Adipocyte (in vitro differentiated cells): ENCODE measurements at regions not wholly inside any gene's neighbourhood (a gene's known extent, or its start where the extent isn't known, plus 50 kb on each side); places are given as distances from the start of the nearest gene placed in this dataset.
A peak's percentile ranks its signal among the peaks of the same experiment; 100 is the strongest.
"Not testable (repeated sequence)": the region's sequence is repeated elsewhere in the genome, so short reads cannot be mapped to it uniquely, and the experiment has no call there.

Experiments used
- DNase-seq: peaks from one replicate; pipeline ENCODE4 v3.0.0-alpha.2; 2015; ENCODE audit warnings: low read depth
- H3K27me3 ChIP-seq: replicated peaks from 2 replicates; pipeline ENCODE4 v1.7.0; 2013; ENCODE audit warnings: mild to moderate bottlenecking, low read length, moderate library complexity; ENCODE audit not compliant: control insufficient read depth, insufficient read depth
- H3K36me3 ChIP-seq: 2 replicates; pipeline ENCODE4 v1.7.0; 2013; ENCODE audit warnings: low read length, mild to moderate bottlenecking, moderate library complexity; ENCODE audit not compliant: control insufficient read depth, insufficient read depth, severe bottlenecking
- H3K4me1 ChIP-seq: 2 replicates; pipeline ENCODE4 v1.7.0; 2013; ENCODE audit warnings: mild to moderate bottlenecking, low read length, moderate library complexity; ENCODE audit not compliant: control insufficient read depth, insufficient read depth
- H3K4me3 ChIP-seq: 2 replicates; pipeline ENCODE4 v1.7.0; 2013; ENCODE audit warnings: mild to moderate bottlenecking, low read length, moderate library complexity
- H3K9ac ChIP-seq: 2 replicates; pipeline ENCODE4 v1.7.0; 2013; ENCODE audit warnings: mild to moderate bottlenecking, low read length, moderate library complexity
- H3K9me3 ChIP-seq: 2 replicates; pipeline ENCODE4 v1.7.0; 2013; ENCODE audit warnings: mild to moderate bottlenecking, low read length, moderate library complexity; ENCODE audit not compliant: control insufficient read depth

- DNase-seq = no peak
- peaks cover under 1% of the 10 kb centered on the region for H3K4me1 ChIP-seq
- H3K9ac ChIP-seq = no peak overlapping the region
- no peaks in the 10 kb centered on the region for H3K36me3 ChIP-seq
- H3K4me3 ChIP-seq = no peak overlapping the region
- no peaks in the 10 kb centered on the region for H3K27me3 ChIP-seq
- peaks cover 19% of the 10 kb centered on the region for H3K9me3 ChIP-seq
These were observed 202.8 kb upstream of the KCND2 start for GRCh38 chr7:120070201-120070600.

GRCh38 chr7:120077777-120078176, 195.2 kb upstream of the KCND2 start:
- peaks cover 3% of the 10 kb centered on the region for H3K4me1 ChIP-seq

GRCh38 chr7:120079022-120079421, 194.0 kb upstream of the KCND2 start:
- Histone ChIP-seq H3K9ac (no peak overlapping the region), H3K4me3 (no peak overlapping the region), H3K4me1 (peaks cover 3% of the 10 kb centered on the region), H3K36me3 (no peaks in the 10 kb centered on the region), H3K27me3 (no peaks in the 10 kb centered on the region), H3K9me3 (no peaks in the 10 kb centered on the region)
- no peak for DNase-seq

More at GRCh38 chr7:120077777-120078176, 195.2 kb upstream of the KCND2 start:
- H3K9ac ChIP-seq = no peak overlapping the region
- no peaks in the 10 kb centered on the region for H3K27me3 ChIP-seq
- no peak for DNase-seq
- H3K36me3 ChIP-seq = no peaks in the 10 kb centered on the region
- no peak overlapping the region for H3K4me3 ChIP-seq
- no peaks in the 10 kb centered on the region for H3K9me3 ChIP-seq

- Histone ChIP-seq H3K27me3 (no peaks in the 10 kb centered on the region), H3K9me3 (no peaks in the 10 kb centered on the region), H3K4me1 (peaks cover 3% of the 10 kb centered on the region), H3K9ac (no peak overlapping the region), H3K36me3 (no peaks in the 10 kb centered on the region), H3K4me3 (no peak overlapping the region)
- no peak for DNase-seq
These were observed 193.3 kb upstream of the KCND2 start for GRCh38 chr7:120079704-120080103.

GRCh38 chr7:120086468-120086867, 186.5 kb upstream of the KCND2 start:
- not testable (repeated sequence) for H3K27me3 ChIP-seq, H3K36me3 ChIP-seq, H3K4me3 ChIP-seq

GRCh38 chr7:120089968-120090367, 183.0 kb upstream of the KCND2 start:
- H3K4me3 ChIP-seq = no peak overlapping the region
- no peaks in the 10 kb centered on the region for H3K9me3 ChIP-seq
- peak; percentile 56 for DNase-seq
- no peaks in the 10 kb centered on the region for H3K27me3 ChIP-seq
- H3K4me1 ChIP-seq = no peaks in the 10 kb centered on the region
- H3K9ac ChIP-seq = no peak overlapping the region
- no peaks in the 10 kb centered on the region for H3K36me3 ChIP-seq

More at GRCh38 chr7:120086468-120086867, 186.5 kb upstream of the KCND2 start:
- H3K9ac ChIP-seq, H3K9me3 ChIP-seq, DNase-seq, H3K4me1 ChIP-seq: not testable (repeated sequence)

- Histone ChIP-seq H3K4me1 (peaks cover 3% of the 10 kb centered on the region), H3K27me3 (no peaks in the 10 kb centered on the region), H3K36me3 (no peaks in the 10 kb centered on the region), H3K9me3 (no peaks in the 10 kb centered on the region), H3K4me3 (no peak overlapping the region), H3K9ac (no peak overlapping the region)
- DNase-seq = no peak
These were observed 181.2 kb upstream of the KCND2 start for GRCh38 chr7:120091807-120092206.

- Histone ChIP-seq H3K4me1 (peaks cover 5% of the 10 kb centered on the region), H3K27me3 (no peaks in the 10 kb centered on the region), H3K9ac (no peak overlapping the region), H3K36me3 (no peaks in the 10 kb centered on the region), H3K9me3 (no peaks in the 10 kb centered on the region), H3K4me3 (no peak overlapping the region)
- DNase-seq = no peak
These were observed 176.0 kb upstream of the KCND2 start for GRCh38 chr7:120097020-120097419.

- no peak overlapping the region for H3K9ac ChIP-seq
- H3K4me1 ChIP-seq = peaks cover 5% of the 10 kb centered on the region
- H3K27me3 ChIP-seq = no peaks in the 10 kb centered on the region
- no peaks in the 10 kb centered on the region for H3K9me3 ChIP-seq
- DNase-seq = no peak
- no peaks in the 10 kb centered on the region for H3K36me3 ChIP-seq
- no peak overlapping the region for H3K4me3 ChIP-seq
These were observed 175.2 kb upstream of the KCND2 start for GRCh38 chr7:120097774-120098173.

GRCh38 chr7:120108376-120108775, 164.6 kb upstream of the KCND2 start:
- Histone ChIP-seq H3K9me3 (peaks cover 15% of the 10 kb centered on the region), H3K4me3 (no peak overlapping the region), H3K4me1 (no peaks in the 10 kb centered on the region), H3K9ac (no peak overlapping the region), H3K27me3 (no peaks in the 10 kb centered on the region), H3K36me3 (no peaks in the 10 kb centered on the region)
- no peak for DNase-seq

- no peak for DNase-seq
- Histone ChIP-seq H3K36me3 (no peaks in the 10 kb centered on the region), H3K27me3 (no peaks in the 10 kb centered on the region)
These were observed 162.8 kb upstream of the KCND2 start for GRCh38 chr7:120110169-120110568.

GRCh38 chr7:120114626-120115025, 158.3 kb upstream of the KCND2 start:
- no peak overlapping the region for H3K9ac ChIP-seq
- H3K4me3 ChIP-seq = no peak overlapping the region
- peaks cover 21% of the 10 kb centered on the region for H3K9me3 ChIP-seq
- H3K4me1 ChIP-seq = no peaks in the 10 kb centered on the region
- H3K36me3 ChIP-seq = no peaks in the 10 kb centered on the region
- no peak for DNase-seq
- H3K27me3 ChIP-seq = no peaks in the 10 kb centered on the region

More at GRCh38 chr7:120110169-120110568, 162.8 kb upstream of the KCND2 start:
- no peak overlapping the region for H3K9ac ChIP-seq
- H3K4me3 ChIP-seq = no peak overlapping the region
- peaks cover 15% of the 10 kb centered on the region for H3K9me3 ChIP-seq
- H3K4me1 ChIP-seq = no peaks in the 10 kb centered on the region
